ENCODE measurements at regions not wholly inside any gene's neighbourhood (a gene's known extent, or its start where the extent isn't known, plus 50 kb on each side); places are given as distances from the start of the nearest gene placed in this dataset.
"Not testable (repeated sequence)": the region's sequence is repeated elsewhere in the genome, so short reads cannot be mapped to it uniquely, and the experiment has no call there.

DNA sequence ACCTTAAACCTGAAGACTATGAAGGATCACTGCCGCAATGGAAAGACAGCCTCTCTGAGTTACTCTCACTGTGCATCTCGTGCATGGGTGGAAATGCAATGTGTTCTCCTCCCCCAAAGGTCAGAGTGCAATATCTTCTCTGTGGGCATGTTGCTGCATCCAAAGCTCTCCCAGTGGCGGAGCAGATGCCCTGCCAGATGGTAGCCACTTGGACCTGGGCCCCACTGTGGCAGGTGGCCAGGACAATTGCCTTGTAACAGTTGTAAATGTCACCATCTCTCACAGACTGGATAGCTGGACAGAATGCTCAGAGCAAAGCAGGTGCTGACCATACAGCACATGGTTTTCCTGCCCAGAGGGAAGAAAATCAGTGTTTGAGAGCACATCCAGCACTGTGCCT lies 542.0 kb downstream of the FAM181B start:
- DNase-seq = no peak

DNA sequence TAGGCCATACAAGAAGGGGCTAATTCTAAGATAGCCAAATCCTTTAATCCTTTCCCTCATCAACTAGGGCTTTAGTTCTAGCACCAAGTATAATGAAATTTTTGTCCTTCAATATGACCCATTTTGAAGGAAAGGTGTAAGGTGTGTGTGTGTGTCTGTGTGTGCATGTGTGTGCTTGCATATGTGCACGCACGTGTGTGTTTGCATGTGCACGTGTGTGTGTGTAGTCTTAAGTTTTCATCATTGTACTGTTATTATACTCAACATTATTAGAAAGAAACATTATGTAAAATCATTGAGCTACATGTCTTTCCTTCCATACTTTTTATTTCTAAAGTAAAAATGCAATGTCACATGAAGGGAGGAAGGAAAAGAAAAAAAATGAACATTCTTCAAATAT lies 547.7 kb downstream of the FAM181B start:
- no peak for DNase-seq

GRCh38 chr11:82184966-82185365 lies 548.7 kb downstream of the FAM181B start:
- DNase-seq = no peak

DNA sequence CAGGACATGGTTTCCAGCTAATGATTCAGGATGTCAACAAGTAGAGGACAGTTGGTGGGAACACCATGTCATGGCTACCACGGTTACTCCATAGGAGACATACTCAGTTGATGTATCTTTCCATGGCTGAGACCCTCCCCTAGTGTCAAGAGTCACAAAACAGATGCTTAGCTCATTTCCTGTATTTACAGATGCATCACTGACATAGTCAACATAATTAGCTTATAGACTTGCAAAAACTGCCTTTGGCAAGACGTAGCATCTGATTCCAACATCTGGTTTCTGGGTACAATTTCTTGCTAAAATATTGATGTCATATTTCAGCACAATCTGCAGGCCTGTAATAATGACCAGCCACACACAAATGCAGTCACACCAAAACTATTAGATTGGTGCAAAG lies 550.3 kb downstream of the FAM181B start:
- no peak for DNase-seq

- not testable (repeated sequence) for DNase-seq
Observed at GRCh38 chr11:82182697-82183096, 551.0 kb downstream of the FAM181B start.

DNA sequence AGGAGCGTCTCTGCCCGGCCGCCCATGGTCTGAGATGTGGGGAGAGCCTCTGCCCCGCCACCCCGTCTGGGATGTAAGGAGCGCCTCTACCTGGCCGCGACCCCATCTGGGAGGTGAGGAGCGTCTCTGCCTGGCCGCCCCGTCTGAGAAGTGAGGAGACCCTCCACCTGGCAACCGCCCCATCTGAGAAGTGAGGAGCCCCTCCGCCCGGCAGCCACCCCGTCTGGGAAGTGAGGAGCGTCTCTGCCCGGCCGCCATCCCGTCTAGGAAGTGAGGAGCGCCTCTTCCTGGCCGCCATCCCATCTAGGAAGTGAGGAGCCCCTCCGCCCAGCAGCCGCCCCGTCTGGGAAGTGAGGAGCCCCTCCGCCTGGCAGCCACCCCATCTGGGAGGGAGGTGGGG lies 551.9 kb downstream of the FAM181B start:
- not testable (repeated sequence) for DNase-seq

GRCh38 chr11:82176945-82177344 lies 556.7 kb downstream of the FAM181B start:
- DNase-seq = no peak

GRCh38 chr11:82176365-82176764 lies 557.3 kb downstream of the FAM181B start:
- DNase-seq = no peak

DNA sequence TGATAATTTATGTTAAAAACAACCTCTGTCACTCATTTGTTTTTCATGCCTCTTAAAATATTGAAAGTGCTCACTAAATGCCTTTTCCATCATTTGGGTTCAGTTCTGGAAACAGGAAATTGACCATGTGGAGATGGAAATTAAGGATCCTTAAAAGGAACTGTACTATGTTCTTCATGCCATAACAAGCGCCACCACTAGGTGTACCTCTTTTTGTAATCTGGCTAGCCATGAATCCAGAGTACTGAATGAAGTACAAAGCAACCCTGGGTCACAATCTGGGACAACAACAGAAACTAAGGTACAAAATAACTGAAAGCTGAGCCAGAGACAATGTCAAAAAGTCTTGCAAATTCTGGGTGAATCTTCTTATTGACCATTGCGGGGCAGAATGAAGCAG lies 559.1 kb downstream of the FAM181B start:
- DNase-seq = no peak

GRCh38 chr11:82146789-82147188 lies 586.9 kb downstream of the FAM181B start:
- DNase-seq = no peak

DNA sequence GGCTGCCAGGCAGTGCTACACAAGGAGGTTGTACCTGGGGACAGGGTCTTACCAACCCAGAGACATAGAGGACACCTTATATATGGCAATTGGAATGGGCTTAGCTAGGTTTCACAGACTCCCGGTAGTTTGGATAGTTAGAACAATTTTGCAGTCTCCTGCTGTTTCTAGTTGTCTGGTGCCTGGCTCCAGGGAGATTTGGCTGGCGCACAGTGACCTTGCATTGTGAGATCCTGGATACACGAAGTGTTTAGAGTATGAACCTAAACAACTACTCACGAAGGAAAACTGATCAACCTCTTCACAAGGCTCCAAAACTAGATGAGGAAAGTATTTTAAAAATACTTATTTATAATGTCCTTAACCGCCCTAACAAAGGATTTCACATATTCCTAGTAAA lies 614.7 kb downstream of the FAM181B start:
- no peak for DNase-seq

GRCh38 chr11:82117362-82117761 lies 616.3 kb downstream of the FAM181B start:
- DNase-seq = no peak

DNA sequence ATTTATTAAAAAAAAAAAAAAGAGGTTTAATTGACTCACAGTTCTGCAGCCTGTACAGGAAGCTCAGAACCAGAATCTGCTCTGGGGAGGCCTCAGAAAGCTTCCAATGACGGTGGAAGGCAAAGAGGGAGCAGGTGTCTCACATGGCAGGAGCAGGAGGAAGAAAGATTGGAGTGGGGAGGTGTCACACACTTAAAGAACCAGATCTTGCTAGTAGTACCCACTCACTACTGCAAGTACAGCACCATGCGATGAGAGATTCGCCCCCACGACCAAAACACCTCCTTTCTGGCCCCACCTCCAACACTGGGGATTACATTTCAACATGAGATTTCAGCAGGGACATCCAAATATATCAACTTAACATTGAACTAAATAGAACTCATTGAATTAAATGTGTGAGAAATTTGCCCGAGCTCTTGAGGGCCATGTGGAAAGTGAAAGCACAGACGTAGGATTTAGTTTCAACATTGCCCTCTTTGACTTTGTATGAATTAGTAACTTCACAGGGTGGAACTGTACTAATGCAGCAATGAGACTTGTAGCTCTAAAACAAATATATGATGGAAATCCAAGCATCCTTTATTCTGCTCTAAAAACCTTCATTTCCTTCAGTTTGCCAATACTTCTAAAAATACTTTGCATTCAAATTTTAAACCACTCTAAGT lies 628.2 kb downstream of the FAM181B start:
- no peak for DNase-seq

- no peak for DNase-seq
Observed at GRCh38 chr11:82092904-82093303, 640.8 kb downstream of the FAM181B start.

- DNase-seq = no peak
Observed at GRCh38 chr11:82089426-82089825, 644.2 kb downstream of the FAM181B start.

- no peak for DNase-seq
Observed at GRCh38 chr11:82085493-82085892, 648.2 kb downstream of the FAM181B start.

GRCh38 chr11:82082976-82083375 lies 650.7 kb downstream of the FAM181B start:
- DNase-seq = no peak

- no peak for DNase-seq
Observed at GRCh38 chr11:82080160-82080559, 653.5 kb downstream of the FAM181B start.

DNA sequence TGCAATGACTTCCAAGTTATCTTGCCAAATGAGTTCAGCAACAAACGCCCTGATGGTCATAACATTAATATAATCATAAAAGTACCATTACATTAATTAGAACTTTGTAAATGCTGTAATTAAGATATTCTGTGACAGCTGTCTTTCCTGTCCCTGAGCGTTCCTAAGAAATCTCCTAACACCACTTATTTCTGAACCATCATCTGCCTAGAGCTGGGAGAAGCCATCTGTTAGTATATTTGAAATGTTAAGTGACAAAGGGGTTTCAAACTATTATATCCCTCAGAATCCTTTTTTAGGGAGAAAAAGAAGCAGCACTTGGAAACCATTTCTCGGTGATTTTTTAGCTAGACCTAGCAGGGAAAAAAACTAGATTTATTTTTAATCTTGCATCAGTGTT lies 657.5 kb downstream of the FAM181B start:
- no peak for DNase-seq

DNA sequence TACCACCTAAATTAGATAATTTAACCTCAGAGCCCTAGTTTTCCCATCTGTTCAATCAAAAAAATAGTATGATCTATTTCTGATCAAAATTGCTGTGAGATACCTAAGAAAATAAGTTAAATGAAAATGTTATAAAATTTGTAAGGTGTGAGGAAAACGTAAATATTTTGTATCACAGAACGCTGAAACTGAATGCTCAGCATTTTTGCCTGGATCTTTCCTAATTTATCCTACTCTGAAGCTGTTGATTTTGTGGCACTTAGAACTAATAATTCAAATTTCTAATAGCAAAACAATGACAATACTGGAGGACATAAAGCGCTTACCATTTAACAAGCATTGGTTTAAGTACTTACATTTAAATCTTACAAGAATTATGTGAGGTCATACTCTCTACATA lies 674.2 kb downstream of the FAM181B start:
- no peak for DNase-seq

GRCh38 chr11:82056450-82056849 lies 677.2 kb downstream of the FAM181B start:
- DNase-seq = no peak

- no peak for DNase-seq
Observed at GRCh38 chr11:82049199-82049598, 684.5 kb downstream of the FAM181B start.

GRCh38 chr11:82047200-82047599 lies 686.5 kb downstream of the FAM181B start:
- DNase-seq = no peak

- DNase-seq = no peak
Observed at GRCh38 chr11:82046778-82047177, 686.9 kb downstream of the FAM181B start.

- DNase-seq = no peak
Observed at GRCh38 chr11:82045748-82046457, 687.8 kb downstream of the FAM181B start.

All from central memory CD4-positive, alpha-beta T cell (primary cell).